H1 (cell line): ENCODE measurements at regions not wholly inside any gene's neighbourhood (a gene's known extent, or its start where the extent isn't known, plus 50 kb on each side); places are given as distances from the start of the nearest gene placed in this dataset.

ENCODE experiments used
- RAD21 ChIP-seq, 2 experiments: IDR thresholded peaks in 1 of 2; conservative IDR thresholded peaks in 1 of 2; 2 replicates each; pipeline ENCODE4 v1.6.1; 2011; ENCODE audit warnings: low read depth in 2 of 2, low read length in 2 of 2, improper control_type of control experiment in 1 of 2, inconsistent platforms in 1 of 2, mild to moderate bottlenecking in 1 of 2, moderate library complexity in 1 of 2

- no peak for TF ChIP-seq RAD21 (IDR thresholded peaks at IDR 0.05 in 1 of 2, conservative IDR thresholded peaks at IDR 0.05 in 1 of 2; ENCODE audit: low read depth in 2 of 2, low read length in 2 of 2)
Measured at GRCh38 chr1:193539731-193540459, 353.5 kb upstream of the B3GALT2 start (continued).
